ENCODE measurements at regions not wholly inside any gene's neighbourhood (a gene's known extent, or its start where the extent isn't known, plus 50 kb on each side); places are given as distances from the start of the nearest gene placed in this dataset.

- ATAC-seq (ENCODE audit: low FRiP score): no peak
- no peak for DNase-seq (ENCODE audit: low spot score)
- TF ChIP-seq, protein P1, sequence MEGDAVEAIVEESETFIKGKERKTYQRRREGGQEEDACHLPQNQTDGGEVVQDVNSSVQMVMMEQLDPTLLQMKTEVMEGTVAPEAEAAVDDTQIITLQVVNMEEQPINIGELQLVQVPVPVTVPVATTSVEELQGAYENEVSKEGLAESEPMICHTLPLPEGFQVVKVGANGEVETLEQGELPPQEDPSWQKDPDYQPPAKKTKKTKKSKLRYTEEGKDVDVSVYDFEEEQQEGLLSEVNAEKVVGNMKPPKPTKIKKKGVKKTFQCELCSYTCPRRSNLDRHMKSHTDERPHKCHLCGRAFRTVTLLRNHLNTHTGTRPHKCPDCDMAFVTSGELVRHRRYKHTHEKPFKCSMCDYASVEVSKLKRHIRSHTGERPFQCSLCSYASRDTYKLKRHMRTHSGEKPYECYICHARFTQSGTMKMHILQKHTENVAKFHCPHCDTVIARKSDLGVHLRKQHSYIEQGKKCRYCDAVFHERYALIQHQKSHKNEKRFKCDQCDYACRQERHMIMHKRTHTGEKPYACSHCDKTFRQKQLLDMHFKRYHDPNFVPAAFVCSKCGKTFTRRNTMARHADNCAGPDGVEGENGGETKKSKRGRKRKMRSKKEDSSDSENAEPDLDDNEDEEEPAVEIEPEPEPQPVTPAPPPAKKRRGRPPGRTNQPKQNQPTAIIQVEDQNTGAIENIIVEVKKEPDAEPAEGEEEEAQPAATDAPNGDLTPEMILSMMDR (IDR thresholded peaks at IDR 0.05): no peak
Observed at GRCh38 chr11:70669871-70670675, 271.7 kb downstream of the CTTN start.

DNA sequence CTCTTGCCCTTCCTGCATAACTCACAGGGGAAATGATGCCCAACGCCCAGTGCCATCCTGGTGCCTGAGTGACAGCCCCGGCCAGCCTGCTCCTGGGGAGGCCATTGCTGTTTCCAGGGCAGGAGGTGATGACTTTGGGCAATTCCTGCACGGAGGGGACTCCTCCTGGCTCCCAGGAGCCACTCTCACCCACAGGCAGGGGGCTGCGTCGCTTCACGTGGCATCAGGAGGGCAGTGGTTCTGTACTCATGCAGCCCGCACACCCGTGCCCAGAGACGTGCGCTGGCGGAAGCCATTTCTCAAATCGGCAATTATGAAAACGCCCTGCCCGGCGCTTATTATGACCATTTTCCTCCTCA, 272.3 kb downstream of the CTTN start:
- TF ChIP-seq, protein P1 (IDR thresholded peaks at IDR 0.05): no peak
- no peak for ATAC-seq (ENCODE audit: low FRiP score)

GRCh38 chr11:70671083-70671482, 272.8 kb downstream of the CTTN start:
- TF ChIP-seq, protein P1 (IDR thresholded peaks at IDR 0.05): no peak
- ATAC-seq (ENCODE audit: low FRiP score): no peak
- no peak for DNase-seq (ENCODE audit: low spot score)

More for the DNA sequence above, 272.3 kb downstream of the CTTN start:
- DNase-seq (ENCODE audit: low spot score): no peak

- ATAC-seq (ENCODE audit: low FRiP score): no peak
- no peak for DNase-seq (ENCODE audit: low spot score)
- TF ChIP-seq, protein P1 (IDR thresholded peaks at IDR 0.05): no peak
Observed at GRCh38 chr11:70671611-70672010, 273.3 kb downstream of the CTTN start.

DNA sequence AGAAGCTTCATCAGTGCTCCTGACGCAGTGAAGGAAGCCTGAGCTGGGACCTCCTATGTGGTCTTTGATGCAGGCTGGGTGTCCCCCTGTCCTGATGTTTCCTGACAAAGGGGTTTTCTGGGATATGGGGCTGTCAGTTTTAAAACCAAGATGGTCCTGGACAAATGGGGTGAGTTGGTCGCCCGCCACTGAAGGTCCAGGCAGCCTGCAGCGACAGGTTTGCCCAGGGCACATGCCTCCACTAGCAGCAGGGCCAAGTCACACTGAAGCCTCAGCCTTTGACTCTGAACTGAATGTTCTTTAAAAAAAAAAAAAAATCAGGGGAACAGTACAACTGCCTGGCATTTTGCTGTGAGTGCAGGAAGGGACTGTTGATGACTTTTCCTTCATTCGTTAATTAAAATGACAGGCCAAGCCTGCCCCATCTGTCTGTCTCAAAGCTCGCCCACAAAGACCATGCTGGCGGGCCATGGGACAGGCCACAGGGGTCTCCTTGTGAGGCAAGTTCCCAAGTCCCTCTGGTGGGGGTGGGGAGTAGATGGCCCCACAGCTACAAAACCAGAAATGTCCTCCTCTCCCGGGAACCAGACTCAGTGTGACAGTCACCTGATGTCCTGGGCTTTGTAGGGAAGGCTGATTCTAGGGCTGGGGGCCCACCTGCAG, 274.8 kb downstream of the CTTN start:
- TF ChIP-seq, protein P1 (IDR thresholded peaks at IDR 0.05): no peak
- no peak for DNase-seq (ENCODE audit: low spot score)
- no peak for ATAC-seq (ENCODE audit: low FRiP score)

GRCh38 chr11:70674605-70675004, 276.3 kb downstream of the CTTN start:
- TF ChIP-seq, protein P1 (IDR thresholded peaks at IDR 0.05): no peak

More at GRCh38 chr11:70674605-70675004, 276.3 kb downstream of the CTTN start:
- DNase-seq (ENCODE audit: low spot score) (no peak), ATAC-seq (ENCODE audit: low FRiP score) (no peak)

Data from omental fat pad (tissue), 3 donors.